Ectodermal cell (in vitro differentiated cells): ENCODE measurements at regions not wholly inside any gene's neighbourhood (a gene's known extent, or its start where the extent isn't known, plus 50 kb on each side); places are given as distances from the start of the nearest gene placed in this dataset.

Source experiments
- H3K27ac ChIP-seq: 2 replicates; pipeline ENCODE4 v1.7.0; 2013; ENCODE audit warnings: mild to moderate bottlenecking, low read depth, low read length; ENCODE audit not compliant: insufficient read depth, poor library complexity, severe bottlenecking
- H3K27me3 ChIP-seq: 2 replicates; pipeline ENCODE4 v1.7.0; 2013; ENCODE audit warnings: mild to moderate bottlenecking, low read length; ENCODE audit not compliant: insufficient read depth, control insufficient read depth, poor library complexity, severe bottlenecking
- H3K36me3 ChIP-seq: one replicate; pipeline ENCODE4 v1.7.0; 2013; ENCODE audit warnings: low read length; ENCODE audit not compliant: control insufficient read depth, insufficient read depth
- H3K4me1 ChIP-seq: one replicate; pipeline ENCODE4 v1.7.0; 2013; ENCODE audit warnings: low read length; ENCODE audit not compliant: control insufficient read depth, insufficient read depth
- H3K4me3 ChIP-seq: 2 replicates; pipeline ENCODE4 v1.7.0; 2013; ENCODE audit warnings: low read depth, low read length, control low read depth; ENCODE audit not compliant: insufficient read depth
- H3K9me3 ChIP-seq: 2 replicates; pipeline ENCODE4 v1.7.0; 2013; ENCODE audit warnings: mild to moderate bottlenecking, low read length, moderate library complexity; ENCODE audit not compliant: control insufficient read depth
- WGBS, 2 experiments: methylation state at CpG; one replicate each; pipeline ENCODE4 v1.1.7; 2013; ENCODE audit warnings: missing lambda C conversion rate in 2 of 2; 5-methylcytosine and 5-hydroxymethylcytosine counted together

DNA sequence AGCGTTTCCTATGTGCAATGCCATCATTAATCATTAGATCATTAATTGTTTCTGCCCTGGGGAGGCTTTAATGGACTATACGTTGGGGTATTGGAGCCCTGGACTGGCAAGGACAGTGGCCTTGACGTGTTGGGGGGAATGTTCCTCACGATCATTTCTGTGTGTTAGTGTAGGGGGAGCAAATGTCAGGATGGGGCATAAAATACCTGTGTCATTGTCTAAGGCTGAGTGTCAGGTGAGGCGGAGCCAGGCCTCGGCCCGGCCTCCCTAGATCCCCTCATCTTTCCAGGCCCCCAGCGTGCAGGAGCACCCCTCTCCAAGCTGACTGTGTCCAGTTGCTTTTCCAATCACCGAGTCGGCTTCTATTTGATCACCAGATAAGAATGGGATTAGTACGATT lies 346.4 kb upstream of the SHH start:
- 94 to 97% methylated on average over 11 of the region's 11 CpGs for WGBS, 2 experiments
- Histone ChIP-seq H3K36me3 (no peaks in the 10 kb centered on the region), H3K9me3 (no peaks in the 10 kb centered on the region), H3K27ac (no peak overlapping the region), H3K4me3 (no peak overlapping the region), H3K4me1 (no peaks in the 10 kb centered on the region), H3K27me3 (no peaks in the 10 kb centered on the region)

DNA sequence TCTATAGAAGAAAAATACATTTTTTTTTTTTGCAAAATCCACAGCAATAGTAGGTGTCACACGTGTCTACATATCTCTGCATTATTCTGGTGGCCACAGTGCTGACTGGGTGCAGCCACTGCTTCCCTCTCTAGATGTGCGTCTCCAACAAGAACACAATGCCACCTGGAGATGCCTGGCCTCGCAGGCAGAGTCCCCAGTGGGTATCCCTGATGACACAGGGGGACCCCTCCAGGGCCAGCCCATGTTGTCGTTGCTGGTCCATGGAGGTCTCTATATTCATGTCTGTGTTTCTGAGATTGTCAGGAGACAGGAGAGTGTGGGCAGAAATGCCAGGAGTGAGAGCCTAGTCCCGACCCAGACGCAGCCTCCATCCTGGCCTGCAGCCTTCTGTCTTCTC lies 345.9 kb upstream of the SHH start:
- WGBS, 2 experiments = 93 to 95% methylated on average over 6 of the region's 6 CpGs
- H3K36me3 ChIP-seq = no peaks in the 10 kb centered on the region
- H3K9me3 ChIP-seq = no peaks in the 10 kb centered on the region
- no peak overlapping the region for H3K4me3 ChIP-seq
- H3K27ac ChIP-seq = no peak overlapping the region
- no peaks in the 10 kb centered on the region for H3K4me1 ChIP-seq
- H3K27me3 ChIP-seq = no peaks in the 10 kb centered on the region

DNA sequence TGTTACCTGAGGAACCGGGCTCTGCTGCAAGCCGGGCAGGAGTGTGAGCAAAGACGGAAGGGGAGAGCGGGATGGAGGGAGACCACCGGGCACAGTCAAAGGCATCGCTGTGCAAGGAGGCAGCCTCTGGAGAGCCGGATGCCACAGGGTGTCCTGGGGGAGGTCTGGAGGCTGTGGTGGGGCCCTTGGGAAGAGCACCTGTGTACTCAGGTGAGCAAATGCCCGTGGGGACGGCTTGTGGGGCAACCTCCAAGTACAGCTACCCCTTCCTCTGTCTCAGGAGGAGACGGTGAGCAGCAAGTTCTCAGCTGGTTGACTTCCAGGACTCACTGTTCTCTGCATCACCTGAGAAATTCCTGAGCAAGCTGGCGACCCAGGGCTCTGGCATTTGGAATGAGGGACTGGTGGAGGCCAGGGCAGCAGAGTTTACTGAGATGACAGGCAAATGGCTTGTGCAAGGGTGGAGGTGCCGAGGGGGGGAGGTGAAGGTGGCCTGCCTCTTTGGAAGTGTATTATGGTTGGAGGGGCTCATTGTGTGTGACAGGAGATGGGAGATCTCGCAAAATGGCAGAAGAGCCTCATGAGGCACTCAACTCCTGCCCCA lies 345.2 kb upstream of the SHH start:
- no peaks in the 10 kb centered on the region for H3K36me3 ChIP-seq
- H3K27ac ChIP-seq = no peak overlapping the region
- WGBS, 2 experiments = 93 to 94% methylated on average over 13 of the region's 13 CpGs

DNA sequence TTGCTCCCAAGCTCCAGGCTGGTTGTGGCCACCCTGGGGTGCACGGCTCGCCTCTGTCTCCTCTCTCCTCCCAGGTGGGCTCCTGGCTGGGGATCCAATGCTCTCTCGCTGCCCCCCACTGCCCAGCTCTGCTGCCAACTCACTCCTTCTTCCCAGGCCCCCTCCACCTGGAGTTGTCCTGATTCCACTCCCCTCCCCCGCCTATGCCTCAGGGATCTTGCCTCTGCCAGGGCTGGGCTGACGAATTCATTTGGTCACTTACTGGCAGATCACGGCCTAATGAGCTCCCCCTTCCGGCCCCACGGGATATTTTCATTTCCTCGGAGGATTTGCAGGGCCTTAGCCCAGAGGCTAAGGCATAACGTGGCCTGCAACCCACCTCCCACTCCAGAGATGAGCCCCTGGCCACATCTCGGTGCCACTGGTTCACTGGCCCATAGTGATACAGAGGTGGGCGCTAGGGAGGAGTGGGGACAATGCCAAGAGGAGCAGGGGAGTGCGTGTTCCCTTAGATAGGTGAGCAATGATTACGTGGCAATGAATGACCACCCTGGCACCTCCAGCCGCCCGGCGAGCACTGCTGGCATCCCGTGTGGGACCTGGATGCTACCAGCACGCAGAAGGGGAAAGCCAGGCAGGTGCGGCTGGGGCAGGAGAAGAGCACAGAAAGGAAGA lies 344.6 kb upstream of the SHH start:
- Histone ChIP-seq H3K27ac (no peak overlapping the region), H3K27me3 (no peaks in the 10 kb centered on the region), H3K4me3 (no peak overlapping the region), H3K36me3 (no peaks in the 10 kb centered on the region), H3K9me3 (no peaks in the 10 kb centered on the region), H3K4me1 (no peaks in the 10 kb centered on the region)
- 70 to 71% methylated on average over 20 of the region's 20 CpGs for WGBS, 2 experiments

More for the DNA sequence above, 345.2 kb upstream of the SHH start:
- no peaks in the 10 kb centered on the region for H3K4me1 ChIP-seq
- no peaks in the 10 kb centered on the region for H3K27me3 ChIP-seq
- no peak overlapping the region for H3K4me3 ChIP-seq
- no peaks in the 10 kb centered on the region for H3K9me3 ChIP-seq

DNA sequence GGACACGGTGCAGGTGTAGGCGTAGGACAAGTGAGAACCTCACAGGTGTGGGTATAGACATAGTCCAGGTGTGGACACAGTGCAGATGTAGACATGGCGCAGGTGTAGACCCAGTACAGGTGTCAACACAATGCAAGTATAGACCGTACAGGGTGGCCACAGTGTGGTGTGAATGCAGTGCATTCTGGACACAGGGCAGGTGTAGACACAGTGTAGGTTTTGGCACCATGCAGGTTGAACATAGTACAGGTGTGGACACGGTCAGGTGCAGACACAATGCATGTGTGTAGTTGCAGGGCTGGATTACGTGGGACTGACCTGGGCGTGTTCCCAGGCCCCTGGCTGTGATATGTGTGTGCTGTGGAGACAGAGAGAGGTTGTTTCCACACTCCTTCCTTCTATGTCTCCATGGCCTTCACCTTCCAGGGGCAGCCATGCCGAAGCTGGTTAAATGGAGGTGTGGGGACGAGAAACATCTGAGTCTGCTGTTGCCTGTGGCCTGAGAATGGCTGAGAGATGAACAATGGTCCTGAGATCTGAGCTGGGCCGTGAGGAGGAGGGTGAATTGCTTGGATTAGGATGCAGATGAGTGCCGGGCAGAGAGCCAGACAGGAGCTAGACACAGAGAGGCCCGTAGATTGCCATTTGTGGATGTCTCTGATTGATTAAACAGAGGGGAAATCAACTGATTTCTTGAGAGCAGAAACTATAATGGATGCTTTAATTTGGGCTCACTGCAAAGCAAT lies 343.9 kb upstream of the SHH start:
- 82 to 83% methylated on average over 12 of the region's 12 CpGs for WGBS, 2 experiments
- H3K9me3 ChIP-seq = no peaks in the 10 kb centered on the region
- H3K36me3 ChIP-seq = no peaks in the 10 kb centered on the region
- H3K27me3 ChIP-seq = no peaks in the 10 kb centered on the region
- no peak overlapping the region for H3K4me3 ChIP-seq
- no peaks in the 10 kb centered on the region for H3K4me1 ChIP-seq
- no peak overlapping the region for H3K27ac ChIP-seq

DNA sequence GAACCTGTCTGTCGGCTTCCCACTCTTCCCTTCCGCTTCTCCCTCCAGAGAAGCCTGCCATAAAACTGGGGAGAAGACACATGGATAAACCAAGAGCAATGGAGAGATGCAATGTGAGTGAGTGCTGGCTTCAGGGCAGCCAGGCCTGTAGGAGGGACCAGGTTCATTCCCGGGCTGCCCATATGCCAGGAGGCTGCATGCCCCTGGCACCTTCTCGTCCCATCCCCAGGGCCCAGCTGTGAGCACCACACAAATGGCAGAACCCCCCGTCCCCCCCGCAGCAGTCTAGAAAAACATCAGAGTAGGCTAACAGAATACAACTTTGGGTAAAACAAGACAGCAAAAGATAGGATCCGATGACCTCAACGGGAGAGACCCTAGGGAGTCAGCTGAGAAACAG lies 341.3 kb upstream of the SHH start:
- no peaks in the 10 kb centered on the region for H3K9me3 ChIP-seq
- no peak overlapping the region for H3K4me3 ChIP-seq
- H3K27ac ChIP-seq = no peak overlapping the region
- no peaks in the 10 kb centered on the region for H3K27me3 ChIP-seq
- 93 to 95% methylated on average over 8 of the region's 8 CpGs for WGBS, 2 experiments
- no peaks in the 10 kb centered on the region for H3K36me3 ChIP-seq
- H3K4me1 ChIP-seq = no peaks in the 10 kb centered on the region

DNA sequence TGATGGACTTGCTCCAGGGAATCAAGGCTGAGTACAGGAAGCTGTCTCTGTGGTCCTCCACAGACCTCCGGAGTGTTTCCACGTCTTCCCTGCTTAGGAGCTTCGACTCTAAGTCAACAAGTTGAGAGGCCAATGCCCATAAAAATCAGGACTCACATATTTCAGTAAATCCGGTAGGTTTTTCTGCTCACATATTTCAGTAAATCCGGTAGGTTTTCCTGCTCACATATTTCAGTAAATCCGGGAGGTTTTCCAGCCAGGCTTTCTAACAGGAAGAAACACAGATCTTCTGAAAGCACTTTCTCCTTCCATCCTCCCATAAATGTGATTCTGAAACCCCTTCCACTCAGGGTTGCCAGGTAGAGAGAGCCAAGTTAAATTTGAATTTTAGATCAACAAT lies 340.1 kb upstream of the SHH start:
- Histone ChIP-seq H3K4me1 (no peaks in the 10 kb centered on the region), H3K27me3 (no peaks in the 10 kb centered on the region), H3K4me3 (no peak overlapping the region), H3K27ac (no peak overlapping the region), H3K9me3 (no peaks in the 10 kb centered on the region), H3K36me3 (no peaks in the 10 kb centered on the region)
- 58 to 64% methylated on average over 6 of the region's 6 CpGs for WGBS, 2 experiments

GRCh38 chr7:156151658-156152057 lies 339.4 kb upstream of the SHH start:
- no peaks in the 10 kb centered on the region for H3K27me3 ChIP-seq
- 89 to 92% methylated on average over 5 to 6 of the region's 6 CpGs for whole genome bisulfite sequencing, 2 experiments
- no peaks in the 10 kb centered on the region for H3K36me3 ChIP-seq
- H3K27ac ChIP-seq = no peak overlapping the region
- H3K9me3 ChIP-seq = no peaks in the 10 kb centered on the region
- no peak overlapping the region for H3K4me3 ChIP-seq
- H3K4me1 ChIP-seq = no peaks in the 10 kb centered on the region

GRCh38 chr7:156151078-156151477 lies 338.8 kb upstream of the SHH start:
- Histone ChIP-seq H3K36me3 (no peaks in the 10 kb centered on the region), H3K27ac (no peak overlapping the region), H3K4me3 (no peak overlapping the region), H3K9me3 (no peaks in the 10 kb centered on the region), H3K27me3 (no peaks in the 10 kb centered on the region), H3K4me1 (no peaks in the 10 kb centered on the region)
- WGBS, 2 experiments = 64% methylated on average over 8 of the region's 8 CpGs

- Histone ChIP-seq H3K4me3 (no peak overlapping the region), H3K4me1 (no peaks in the 10 kb centered on the region), H3K36me3 (no peaks in the 10 kb centered on the region), H3K27ac (no peak overlapping the region), H3K9me3 (no peaks in the 10 kb centered on the region), H3K27me3 (no peaks in the 10 kb centered on the region)
- WGBS, 2 experiments = 95 to 97% methylated on average over 9 of the region's 9 CpGs
Observed at GRCh38 chr7:156148995-156149394, 336.7 kb upstream of the SHH start.
